Stimulated activated CD4-positive, alpha-beta T cell treated with anti-CD3 and anti-CD28 coated beads, Interleukin-4, amount 100 ng/mL, for 4 hours (primary cell): ENCODE measurements at regions not wholly inside any gene's neighbourhood (a gene's known extent, or its start where the extent isn't known, plus 50 kb on each side); places are given as distances from the start of the nearest gene placed in this dataset.
"Not testable (repeated sequence)": the region's sequence is repeated elsewhere in the genome, so short reads cannot be mapped to it uniquely, and the experiment has no call there.

Experiments used
- DNase-seq, 2 experiments: peaks; one replicate each; pipeline ENCODE4 v3.0.0-alpha.2; 2020

DNA sequence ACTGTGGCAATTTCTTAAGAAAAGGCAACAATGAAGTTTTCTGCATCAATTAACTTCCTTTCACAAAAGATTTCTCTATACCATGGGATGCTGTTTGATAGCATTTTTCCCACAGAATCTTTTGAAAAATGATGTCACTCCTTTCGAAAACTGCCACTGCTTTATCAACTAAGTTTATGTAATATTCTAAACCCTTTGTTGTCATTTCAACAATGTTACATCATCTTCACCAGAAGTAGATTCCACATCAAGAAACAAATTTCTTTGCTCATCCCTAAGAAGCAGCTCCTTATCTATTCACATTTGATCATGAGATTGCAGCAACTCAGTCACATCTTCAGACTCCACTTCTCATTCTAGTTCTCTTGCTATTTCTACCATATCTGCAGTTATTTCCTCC, 116.1 kb upstream of the KCND3 start:
- no peak for DNase-seq

DNA sequence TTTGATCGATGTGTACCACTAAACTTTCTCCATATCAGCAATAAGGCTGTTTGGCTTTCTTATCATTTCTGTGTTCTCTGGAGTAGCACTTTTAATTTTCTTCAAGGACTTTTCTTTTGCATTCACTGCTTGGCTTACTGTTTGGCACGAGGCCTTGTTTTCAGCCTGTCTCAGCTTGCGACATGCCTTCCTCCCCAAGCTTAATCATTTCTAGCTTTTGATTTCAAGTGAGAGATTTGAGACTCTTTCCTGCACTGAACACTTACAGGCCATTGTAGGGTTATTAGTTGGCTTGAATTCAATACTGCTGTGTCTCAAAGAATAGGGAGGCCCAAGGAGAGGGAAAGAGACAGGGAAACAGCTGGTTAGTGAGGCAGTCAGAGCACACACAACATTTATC, 120.6 kb upstream of the KCND3 start:
- DNase-seq = no peak

DNA sequence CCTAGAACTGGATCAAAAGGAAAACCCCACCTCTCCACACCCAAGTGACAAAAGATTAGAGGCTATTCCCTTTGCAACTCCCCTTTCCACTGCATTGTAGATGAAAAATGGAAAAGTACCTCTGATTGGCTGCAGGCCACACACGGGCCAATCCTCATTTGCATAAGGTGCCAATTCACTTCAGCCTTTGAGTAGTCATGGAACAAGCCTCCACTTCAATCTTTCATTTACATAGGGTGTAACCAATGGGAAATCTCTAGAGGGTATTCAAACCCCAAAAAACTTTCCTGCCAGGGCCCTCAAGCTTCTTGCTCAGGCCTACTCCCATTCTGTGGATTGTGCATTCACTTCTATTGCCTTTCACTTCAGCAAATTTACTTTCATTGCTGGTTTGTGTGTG, 122.3 kb upstream of the KCND3 start:
- no peak for DNase-seq

DNA sequence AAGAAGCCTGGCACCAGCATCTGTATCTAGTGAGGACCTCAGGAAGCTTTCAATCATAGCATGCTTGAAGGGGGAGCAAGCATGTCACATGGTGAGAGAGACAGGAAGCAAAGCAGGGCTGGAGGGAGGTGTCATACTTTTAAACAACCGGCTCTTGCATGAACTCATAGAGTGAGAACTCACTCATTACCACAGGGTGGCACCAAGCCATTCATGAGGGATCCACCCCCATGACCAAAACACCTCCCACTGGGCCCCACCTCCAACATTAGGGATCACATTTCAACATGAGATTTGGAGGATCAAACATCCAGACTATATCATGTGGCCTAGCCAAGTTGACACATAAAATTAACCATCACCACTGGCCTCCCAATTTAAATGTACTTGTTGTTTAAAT, 125.1 kb upstream of the KCND3 start:
- no peak for DNase-seq

DNA sequence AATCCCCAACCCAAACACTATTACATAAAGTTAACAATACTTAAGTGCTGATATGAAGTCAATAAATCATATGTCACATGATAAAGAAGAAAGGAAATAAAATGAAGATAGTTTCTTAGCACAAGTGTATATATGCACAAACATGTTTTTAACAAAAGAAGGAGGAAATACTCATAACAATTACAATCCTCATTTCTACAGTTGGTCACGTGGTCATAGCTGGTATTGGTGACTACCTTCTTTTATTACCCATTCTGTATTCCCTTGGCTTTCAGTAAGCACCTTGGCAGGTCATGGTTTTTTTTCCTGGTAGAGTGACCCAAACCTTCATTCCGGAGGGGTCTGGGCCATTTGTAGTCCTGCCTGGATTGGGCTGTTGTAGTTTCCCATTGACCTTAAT, 137.1 kb upstream of the KCND3 start:
- no peak for DNase-seq

DNA sequence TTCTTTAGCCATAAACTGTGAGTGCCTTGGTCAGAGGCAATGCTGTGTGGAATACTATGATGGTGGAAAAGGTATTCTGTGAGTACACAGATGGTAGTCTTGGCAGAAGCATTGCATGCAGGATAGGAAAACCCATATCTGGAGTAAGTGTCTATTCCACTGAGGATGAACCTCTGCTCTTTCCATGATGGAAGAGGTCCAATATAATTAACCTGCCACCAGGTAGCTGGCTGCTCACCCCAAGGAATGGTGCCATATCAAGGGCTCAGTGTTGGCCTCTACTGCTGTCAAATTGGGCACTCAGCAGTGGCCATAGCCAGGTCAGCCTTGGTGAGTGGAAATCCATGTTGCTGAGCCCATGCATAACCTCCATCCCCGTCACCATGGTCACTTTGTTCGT, 138.1 kb upstream of the KCND3 start:
- not testable (repeated sequence) for DNase-seq

DNA sequence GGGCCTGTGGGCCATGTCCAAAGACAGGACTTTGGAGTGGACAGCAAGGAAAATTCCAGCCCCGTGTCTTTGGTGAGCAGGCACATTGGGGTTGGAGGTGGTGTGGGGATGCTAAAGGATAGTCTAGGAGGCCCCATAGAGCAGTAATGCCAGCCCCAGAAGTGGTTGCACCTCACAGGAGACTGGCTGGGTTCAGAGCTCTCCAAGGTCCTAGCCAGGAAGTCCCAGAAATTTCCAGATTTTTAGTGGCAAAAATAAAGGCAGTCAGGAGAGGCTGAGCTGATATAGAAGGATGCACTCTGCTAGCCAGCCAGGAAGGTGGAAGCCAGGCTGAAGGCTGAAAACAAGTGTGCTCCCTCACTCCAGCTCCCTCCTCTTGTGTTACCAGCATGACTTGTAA, 144.0 kb upstream of the KCND3 start:
- no peak for DNase-seq

DNA sequence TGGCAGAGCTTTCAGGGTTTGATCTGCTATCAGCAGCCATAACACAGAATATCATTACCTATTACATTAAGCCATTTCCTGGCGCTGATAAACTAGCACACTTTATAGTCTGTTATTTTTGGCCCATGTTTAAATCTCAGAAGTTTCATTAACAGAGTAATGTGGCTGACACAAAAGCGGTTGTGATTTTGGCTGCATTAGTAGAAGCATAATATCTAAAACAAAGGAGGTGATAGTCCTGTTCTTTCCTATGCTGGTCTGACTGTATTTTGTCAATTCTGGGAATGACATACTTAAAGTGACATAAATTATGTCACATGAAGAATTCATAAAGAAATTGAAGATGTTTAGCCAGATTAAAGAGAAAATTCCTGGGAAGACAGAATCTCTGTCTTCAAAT, 151.3 kb upstream of the KCND3 start:
- DNase-seq = no peak

DNA sequence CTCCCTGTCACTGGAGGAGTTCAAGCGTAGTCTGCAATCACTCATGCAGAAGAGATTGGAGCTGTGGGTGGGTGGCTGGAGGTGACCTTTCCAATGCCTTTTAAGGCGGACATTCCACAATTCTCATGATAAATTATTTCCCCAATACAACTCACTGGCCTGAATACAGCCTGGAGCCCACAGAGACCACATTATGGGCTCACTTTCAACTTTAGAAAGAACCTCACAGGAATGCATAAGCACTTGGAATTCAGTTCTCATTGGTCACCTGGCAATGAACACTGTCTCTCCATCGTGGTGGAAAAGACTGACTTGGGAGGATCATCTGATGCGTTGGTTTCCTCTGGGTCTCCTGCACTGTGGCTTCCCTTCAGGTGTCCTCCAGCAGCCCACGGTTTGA, 151.8 kb upstream of the KCND3 start:
- DNase-seq = no peak

DNA sequence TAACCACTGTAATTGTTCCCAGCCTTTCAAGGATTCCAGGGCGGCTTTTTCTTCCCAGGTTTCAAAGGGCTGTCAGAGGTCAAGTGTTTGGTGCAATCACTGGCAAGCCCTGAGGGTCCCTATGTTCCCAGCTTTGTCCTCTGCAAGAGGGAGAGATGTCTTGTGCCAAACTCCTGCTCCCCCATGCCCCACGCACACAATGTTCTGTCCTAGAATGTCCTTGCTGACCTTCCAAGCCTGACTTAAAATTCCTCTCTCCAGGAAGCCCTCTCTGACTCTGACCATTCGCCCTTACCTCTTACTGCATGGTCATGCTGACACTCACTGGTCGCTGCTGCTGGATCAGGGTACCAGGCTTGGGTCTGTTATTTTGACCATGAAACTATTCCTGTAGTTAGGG, 152.5 kb upstream of the KCND3 start:
- DNase-seq = no peak

DNA sequence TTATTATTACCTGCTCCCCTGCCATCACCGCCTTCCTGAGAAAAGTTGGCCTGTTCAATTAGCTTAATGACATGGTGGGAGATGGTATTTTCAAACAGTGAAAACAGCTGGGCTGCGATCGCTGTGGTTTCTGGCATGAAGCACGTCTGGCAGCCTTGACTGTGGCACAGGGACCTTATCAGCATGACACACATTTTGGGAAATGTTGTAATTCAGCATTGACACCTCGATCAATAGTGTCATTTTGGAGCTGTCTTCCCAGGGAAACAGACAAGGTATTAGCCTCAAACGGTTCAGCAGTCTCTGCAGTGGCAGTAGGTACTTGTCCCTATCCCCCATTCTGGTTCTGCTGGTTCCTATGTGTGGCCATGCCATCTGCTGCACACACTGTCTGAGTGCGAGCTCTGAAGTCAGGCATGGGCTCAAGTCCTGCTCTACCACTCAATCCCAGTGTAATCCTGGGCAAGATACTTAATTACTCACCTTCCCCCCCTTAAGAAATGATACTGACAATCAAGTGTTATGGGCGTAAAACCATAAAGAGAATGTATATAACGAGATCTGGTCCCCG, 154.5 kb upstream of the KCND3 start:
- no peak for DNase-seq

DNA sequence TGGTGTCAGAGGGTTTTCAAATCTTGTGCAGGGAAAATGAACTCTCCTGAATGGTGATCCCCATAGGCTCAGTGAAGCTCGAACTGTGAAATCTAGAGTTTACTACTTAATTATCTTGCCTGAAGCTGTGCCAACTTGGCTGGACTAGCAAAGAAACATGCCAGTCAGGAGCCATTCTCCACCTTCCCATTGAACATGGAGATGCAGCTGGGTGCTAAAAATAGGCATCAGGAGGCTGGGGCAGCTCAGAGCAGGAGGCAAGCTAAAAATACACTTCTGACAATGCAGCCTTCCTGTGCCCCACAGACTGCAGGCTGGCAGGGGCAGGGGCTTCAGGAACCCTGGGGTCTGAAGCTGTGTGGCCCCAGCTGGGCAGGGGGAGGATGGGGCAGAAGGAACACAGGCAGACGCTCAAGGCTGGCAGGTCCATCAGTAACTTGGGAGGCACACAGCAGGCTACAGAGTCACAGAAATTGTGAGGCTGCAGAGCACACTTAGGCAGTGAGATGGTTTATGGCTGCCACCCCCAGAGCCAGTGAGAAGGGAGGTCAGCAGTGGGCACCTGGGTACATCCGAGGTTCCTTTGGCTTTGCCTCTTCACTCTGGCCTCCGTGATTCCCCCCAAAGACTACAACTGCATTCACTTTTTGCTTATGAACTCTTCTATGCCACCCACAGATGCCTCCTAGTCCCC, 155.4 kb upstream of the KCND3 start:
- no peak for DNase-seq

DNA sequence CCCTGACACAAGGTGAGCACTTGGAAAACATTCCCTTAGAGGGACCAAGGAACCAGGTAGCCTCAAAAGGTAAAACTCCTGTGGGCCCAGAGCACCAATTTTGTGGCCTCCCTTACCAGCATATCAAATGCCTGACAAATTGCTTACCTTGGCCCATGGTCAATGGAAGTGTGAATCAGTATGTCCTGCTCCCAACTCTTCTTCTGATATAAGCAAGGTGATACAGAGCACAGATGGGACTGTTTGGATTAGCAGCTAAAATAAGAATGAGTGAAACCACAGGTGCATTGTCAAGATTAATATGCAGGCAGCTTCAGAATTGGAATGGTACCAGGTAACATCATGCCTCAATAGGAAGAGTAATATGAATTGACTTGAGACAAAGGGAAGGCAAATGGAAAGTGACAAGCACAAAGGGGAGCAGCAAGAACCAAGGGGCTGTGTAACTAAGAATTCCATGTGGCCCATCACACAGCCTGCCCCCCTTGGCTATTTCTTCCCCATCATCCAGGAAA, 156.8 kb upstream of the KCND3 start:
- DNase-seq = no peak

DNA sequence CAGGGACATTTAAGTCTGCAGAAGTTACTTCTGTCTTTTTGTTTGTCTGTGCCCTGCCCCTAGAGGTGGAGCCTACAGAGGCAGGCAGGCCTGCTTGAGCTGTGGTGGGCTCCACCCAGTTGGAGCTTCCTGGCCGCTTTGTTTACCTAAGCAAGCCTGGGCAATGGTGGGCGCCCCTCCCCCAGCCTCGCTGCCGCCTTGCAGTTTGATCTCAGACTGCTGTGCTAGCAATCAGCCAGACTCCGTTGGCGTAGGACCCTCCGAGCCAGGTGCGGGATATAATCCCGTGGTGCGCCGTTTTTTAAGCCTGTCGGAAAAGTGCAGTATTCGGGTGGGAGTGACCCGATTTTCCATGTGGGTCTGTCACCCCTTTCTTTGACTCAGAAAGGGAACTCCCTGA, 170.7 kb upstream of the KCND3 start:
- DNase-seq = not testable (repeated sequence)

DNA sequence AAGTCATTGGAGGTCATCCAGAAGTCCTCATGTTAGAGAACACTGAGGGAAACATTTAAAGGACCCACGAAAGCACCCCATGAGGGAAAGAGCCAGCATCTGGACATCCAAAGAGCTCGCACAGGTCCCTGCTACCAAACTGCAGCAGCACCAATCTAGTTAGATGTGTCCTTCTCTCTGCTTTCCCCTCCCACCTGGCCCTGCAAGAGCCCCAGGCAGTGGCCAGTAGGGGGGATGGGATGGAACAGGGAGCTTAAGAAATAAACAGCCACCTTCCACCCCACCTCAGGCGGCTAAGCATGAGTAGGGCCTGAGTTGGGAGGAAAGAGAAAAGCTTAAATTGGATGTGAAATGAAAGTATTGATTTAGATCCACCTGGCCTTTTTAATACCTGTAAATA, 175.9 kb upstream of the KCND3 start:
- DNase-seq = no peak

DNA sequence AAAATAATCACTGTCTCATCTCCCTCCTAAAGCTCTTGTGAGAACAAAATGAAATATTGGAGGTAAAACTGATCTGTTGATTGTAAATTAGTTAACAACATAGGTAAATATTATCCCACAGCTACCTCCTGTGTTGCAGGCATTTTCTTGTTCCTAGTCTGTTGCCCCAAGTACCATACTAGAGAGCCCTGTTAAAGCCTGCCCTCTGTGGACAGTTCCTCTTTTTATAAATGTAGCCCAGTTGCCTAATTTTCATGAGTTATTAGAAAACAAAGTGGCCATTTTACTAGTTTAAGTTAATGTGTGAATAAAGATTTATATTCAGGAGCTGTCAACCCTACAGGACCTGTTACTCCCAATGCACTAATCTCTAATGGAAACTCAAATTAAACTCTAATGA, 180.0 kb upstream of the KCND3 start:
- no peak for DNase-seq

DNA sequence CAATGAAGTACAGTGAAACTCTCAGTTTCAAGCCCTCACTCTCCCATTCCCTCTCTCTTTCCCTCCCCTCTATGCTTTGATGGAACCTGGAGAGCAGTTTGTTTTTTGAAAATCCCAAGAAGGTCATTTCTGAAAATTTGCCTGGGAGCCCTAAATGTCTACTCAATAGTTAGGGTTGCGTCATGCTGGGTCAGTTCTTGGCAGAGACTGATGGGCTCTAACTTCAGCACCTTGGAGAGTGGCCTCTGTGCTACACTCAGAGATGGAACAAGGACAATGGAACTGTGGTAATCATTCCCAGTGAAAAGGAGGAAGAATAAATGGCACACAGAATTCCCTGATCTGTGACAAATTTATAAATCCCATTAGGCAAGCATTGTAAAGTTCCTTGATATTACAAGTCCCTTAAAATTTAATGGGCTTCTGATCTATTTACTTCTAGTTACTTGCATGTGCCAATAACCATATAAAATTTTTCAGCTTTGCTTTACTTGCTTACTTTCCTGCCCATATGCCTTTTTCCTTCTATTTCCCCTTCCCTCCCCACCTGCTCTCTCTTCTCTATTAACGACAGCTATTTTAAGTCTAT, 182.9 kb upstream of the KCND3 start:
- DNase-seq = no peak

DNA sequence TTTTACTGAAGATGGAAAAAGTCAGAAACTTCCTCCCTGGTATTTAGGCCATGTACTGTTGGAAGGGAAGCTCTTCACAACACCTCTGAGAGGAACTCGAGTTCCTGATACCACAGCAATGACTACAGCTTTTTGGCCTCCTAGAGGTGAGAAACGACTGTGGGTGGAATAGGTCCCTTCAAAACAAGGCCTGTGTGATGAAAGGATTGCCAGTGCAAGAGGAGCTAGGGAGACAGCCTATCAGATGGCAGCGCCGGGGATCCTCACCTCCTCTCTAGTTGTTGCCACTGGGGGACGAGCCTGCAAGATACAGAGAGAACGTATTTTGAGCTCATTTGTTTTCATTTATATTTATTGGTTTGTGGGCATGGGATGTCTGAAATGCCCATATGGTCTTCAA, 187.8 kb upstream of the KCND3 start:
- no peak for DNase-seq

DNA sequence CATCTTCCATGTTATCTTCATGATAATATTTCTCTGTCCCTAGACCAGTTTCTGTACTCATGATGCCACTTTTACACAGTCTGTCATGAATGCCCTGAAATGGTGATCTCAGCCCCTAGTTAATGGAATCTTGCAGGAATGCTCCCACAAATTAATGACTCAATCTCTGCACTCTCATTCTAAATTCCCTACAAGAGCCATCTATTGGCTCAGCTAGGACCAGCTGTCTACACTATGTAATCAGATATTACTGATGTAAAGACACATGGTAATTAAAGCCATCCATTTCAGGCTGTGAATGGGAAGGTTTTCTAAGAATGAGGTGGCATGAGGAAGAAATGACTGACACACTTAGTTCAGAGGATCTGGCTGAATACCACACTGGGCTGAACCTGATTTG, 199.1 kb upstream of the KCND3 start:
- DNase-seq = no peak

DNA sequence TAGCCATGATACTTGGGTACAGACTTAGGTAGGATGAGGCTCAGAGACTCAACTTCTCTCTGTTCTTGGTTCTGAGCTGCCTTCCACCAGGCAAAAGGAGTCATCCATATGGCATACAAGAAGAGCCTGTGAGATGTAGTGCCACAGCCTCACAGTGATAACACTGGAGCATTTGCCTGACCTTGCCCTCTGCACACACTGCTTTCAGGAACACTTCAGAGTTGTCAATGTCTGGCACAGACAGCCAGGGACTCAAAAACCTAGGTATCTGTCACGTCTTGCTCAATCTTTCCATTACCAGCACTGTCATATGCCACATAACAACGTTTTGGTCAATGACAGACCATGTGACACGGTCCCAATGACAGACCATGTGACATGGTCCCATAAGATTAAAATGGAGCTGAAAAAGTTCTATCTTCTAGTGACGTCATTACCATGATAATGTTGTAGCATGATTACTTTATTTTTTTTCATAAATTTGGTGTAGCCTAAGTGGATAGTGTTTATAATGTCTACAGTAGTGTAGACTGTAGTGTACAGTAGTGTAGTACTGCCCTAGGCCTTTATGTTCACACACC, 199.9 kb upstream of the CTTNBP2NL start:
- DNase-seq = no peak

DNA sequence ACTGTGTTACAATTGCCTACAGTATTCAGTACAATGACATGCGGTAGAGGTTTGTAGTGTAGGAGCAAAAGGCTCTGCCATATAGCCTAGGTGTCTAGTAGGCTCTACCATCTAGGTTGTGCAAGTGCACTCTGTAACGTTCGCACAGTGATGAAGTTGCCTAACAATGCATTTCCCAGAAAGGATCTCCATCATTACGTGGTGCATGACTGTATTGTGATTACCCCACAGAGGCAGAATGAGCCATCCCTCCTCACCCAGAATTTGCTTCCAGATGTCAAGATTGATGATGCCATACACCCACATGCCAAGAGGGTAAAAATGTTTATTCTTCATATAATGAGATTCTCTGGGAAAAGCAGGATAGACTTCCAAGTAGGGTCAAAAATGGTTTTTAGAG, 199.3 kb upstream of the CTTNBP2NL start:
- DNase-seq = no peak

DNA sequence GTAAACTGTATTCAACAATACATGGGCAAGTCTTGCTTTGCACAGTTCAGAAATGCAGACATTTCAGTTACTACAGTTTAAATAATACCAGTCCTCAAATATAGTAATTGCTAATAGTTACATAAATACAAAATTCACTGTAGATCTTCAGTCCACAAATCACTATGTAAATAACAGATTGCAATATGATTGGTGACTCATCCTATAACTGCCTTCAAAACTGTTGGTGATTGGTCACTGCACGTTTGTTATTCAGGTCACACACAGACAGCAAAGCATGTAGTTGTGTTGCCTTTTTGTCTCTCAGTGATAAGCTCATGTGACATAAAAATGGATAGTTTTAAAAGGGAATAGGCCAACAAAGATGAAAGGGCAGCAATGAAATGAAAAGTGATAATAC, 186.5 kb upstream of the CTTNBP2NL start:
- DNase-seq = no peak

DNA sequence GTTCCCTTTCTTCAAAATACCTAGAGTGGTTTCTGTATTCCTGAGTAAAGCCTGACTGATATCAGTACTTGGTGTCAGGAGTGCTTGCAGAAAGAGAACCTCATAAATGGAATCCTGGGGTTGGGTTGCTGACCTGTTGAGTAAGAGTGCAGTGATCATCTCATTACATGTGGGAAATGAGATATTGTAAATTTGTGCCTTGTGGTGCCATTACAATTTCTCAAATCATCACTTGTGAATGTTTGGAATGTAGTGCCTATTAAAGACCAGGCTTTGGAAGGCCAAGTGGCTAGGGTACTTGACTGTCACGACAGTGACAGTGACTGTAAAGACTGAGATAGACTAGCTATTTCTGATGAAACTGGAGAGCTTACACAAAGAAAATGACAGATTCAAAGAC, 176.7 kb upstream of the CTTNBP2NL start:
- no peak for DNase-seq

DNA sequence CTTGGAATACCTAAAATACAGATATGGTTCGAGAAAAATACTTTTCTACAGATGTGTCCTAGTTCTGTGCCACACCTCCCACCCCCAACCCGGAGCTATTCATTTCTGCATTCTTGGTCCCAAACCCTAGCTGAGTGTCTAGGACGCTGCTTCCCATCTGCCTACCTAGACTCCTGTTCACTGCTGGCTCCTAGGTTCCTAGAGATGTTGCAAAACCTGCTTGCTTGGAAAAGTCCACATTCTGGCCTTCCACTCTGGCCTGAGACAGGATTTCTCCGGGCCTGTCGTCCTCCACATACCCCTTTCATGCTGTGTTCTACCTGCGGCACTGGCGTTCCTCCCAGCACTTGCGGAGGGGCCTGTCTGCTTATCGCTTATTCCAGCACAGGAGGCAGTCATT, 165.8 kb upstream of the CTTNBP2NL start:
- no peak for DNase-seq
